Trophoblast cell (in vitro differentiated cells and primary cell): ENCODE measurements at regions not wholly inside any gene's neighbourhood (a gene's known extent, or its start where the extent isn't known, plus 50 kb on each side); places are given as distances from the start of the nearest gene placed in this dataset.

Experiments
- DNase-seq, 2 donors: peaks; one replicate each; pipeline ENCODE4 v3.0.0-alpha.2; 2016
- H2AFZ ChIP-seq: 2 replicates; pipeline ENCODE4 v1.6.1; 2013; ENCODE audit warnings: low read length, moderate library complexity, mild to moderate bottlenecking; ENCODE audit not compliant: insufficient read depth, poor library complexity
- H2AK5ac ChIP-seq: 2 replicates; pipeline ENCODE4 v1.6.1; 2013; ENCODE audit warnings: mild to moderate bottlenecking, low read length
- H2BK120ac ChIP-seq: 2 replicates; pipeline ENCODE4 v1.6.1; 2013; ENCODE audit warnings: low read length, mild to moderate bottlenecking, moderate library complexity; ENCODE audit not compliant: insufficient read depth, poor library complexity
- H2BK12ac ChIP-seq: 2 replicates; pipeline ENCODE4 v1.6.1; 2013; ENCODE audit warnings: mild to moderate bottlenecking, low read length, moderate library complexity
- H2BK5ac ChIP-seq: 2 replicates; pipeline ENCODE4 v1.6.1; 2013; ENCODE audit warnings: low read length, low read depth, moderate library complexity, mild to moderate bottlenecking; ENCODE audit not compliant: poor library complexity
- H3K14ac ChIP-seq: 2 replicates; pipeline ENCODE4 v1.6.1; 2013; ENCODE audit warnings: mild to moderate bottlenecking, low read length
- H3K18ac ChIP-seq: 2 replicates; pipeline ENCODE4 v1.6.1; 2013; ENCODE audit warnings: mild to moderate bottlenecking, low read length
- H3K23ac ChIP-seq: 2 replicates; pipeline ENCODE4 v1.6.1; 2013; ENCODE audit warnings: low read length
- H3K27ac ChIP-seq: 2 replicates; pipeline ENCODE4 v1.5.1; 2013; ENCODE audit warnings: low read depth, mild to moderate bottlenecking, inconsistent platforms, low read length, moderate library complexity
- H3K27me3 ChIP-seq: 2 replicates; pipeline ENCODE4 v1.6.1; 2013; ENCODE audit warnings: inconsistent platforms, mild to moderate bottlenecking, low read length, moderate library complexity; ENCODE audit not compliant: insufficient read depth
- H3K36me3 ChIP-seq, 2 experiments: 1 replicate in 1 of 2; 2 replicates in 1 of 2; pipeline ENCODE4 v1.6.1; 2013; ENCODE audit warnings: low read length in 2 of 2, mild to moderate bottlenecking in 2 of 2, moderate library complexity in 1 of 2; ENCODE audit not compliant: insufficient read depth in 2 of 2, control insufficient read depth in 1 of 2
- H3K4ac ChIP-seq: 2 replicates; pipeline ENCODE4 v1.6.1; 2013; ENCODE audit warnings: low read depth, mild to moderate bottlenecking, low read length, moderate library complexity
- H3K4me1 ChIP-seq, 2 experiments: 1 replicate in 1 of 2; 2 replicates in 1 of 2; pipeline ENCODE4 v1.6.1; 2013; ENCODE audit warnings: low read length in 2 of 2, mild to moderate bottlenecking in 2 of 2, moderate library complexity in 1 of 2; ENCODE audit not compliant: insufficient read depth in 2 of 2, control insufficient read depth in 1 of 2
- H3K4me2 ChIP-seq: 2 replicates; pipeline ENCODE4 v1.6.1; 2013; ENCODE audit warnings: inconsistent platforms, mild to moderate bottlenecking, low read length, moderate library complexity
- H3K4me3 ChIP-seq: 2 replicates; pipeline ENCODE4 v1.5.1; 2013; ENCODE audit warnings: mild to moderate bottlenecking, low read depth, low read length, inconsistent platforms
- H3K79me1 ChIP-seq: one replicate; pipeline ENCODE4 v1.6.1; 2013; ENCODE audit warnings: low read length
- H3K79me2 ChIP-seq: 2 replicates; pipeline ENCODE4 v1.6.1; 2013; ENCODE audit warnings: low read length, mild to moderate bottlenecking; ENCODE audit not compliant: control insufficient read depth, insufficient read depth, poor library complexity
- H3K9ac ChIP-seq: 2 replicates; pipeline ENCODE4 v1.6.1; 2013; ENCODE audit warnings: mild to moderate bottlenecking, low read length
- H3K9me3 ChIP-seq: 2 replicates; pipeline ENCODE4 v1.6.1; 2013; ENCODE audit warnings: low read depth, mild to moderate bottlenecking, control low read depth, inconsistent platforms, low read length; ENCODE audit not compliant: insufficient read depth
- H4K12ac ChIP-seq: 2 replicates; pipeline ENCODE4 v1.6.1; 2013; ENCODE audit warnings: low read depth, mild to moderate bottlenecking, low read length, moderate library complexity
- H4K8ac ChIP-seq: 2 replicates; pipeline ENCODE4 v1.6.1; 2013; ENCODE audit warnings: low read depth, mild to moderate bottlenecking, low read length, moderate library complexity
- H4K91ac ChIP-seq: one replicate; pipeline ENCODE4 v1.6.1; 2013; ENCODE audit warnings: low read depth, mild to moderate bottlenecking, low read length, moderate library complexity
- WGBS: extraction: QIAGEN DNeasy Blood & Tissue Kit; methylation state at CpG from one replicate; pipeline ENCODE4 v1.1.7; 2013; ENCODE audit warnings: missing lambda C conversion rate; ENCODE audit not compliant: insufficient read length, insufficient coverage; ENCODE audit errors: extremely low coverage; 5-methylcytosine and 5-hydroxymethylcytosine counted together

DNA sequence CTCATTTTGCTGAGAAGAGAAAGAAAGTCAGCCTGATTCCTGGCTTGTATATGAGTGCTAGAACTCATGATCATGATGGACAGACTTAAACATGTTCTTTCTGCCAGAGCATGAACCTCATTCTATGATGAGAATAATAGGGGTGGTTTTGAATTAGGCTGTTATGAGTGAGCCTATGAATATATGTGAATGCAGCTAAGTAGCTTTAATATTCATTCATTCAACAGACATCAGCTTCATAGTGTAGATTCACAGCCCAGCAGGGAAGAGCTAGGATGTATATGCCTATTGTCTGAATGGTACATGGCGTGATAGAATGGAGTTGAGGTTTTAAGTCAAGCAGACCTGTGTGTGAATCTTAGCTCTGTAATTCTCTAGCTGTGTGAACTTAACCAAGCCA, 573.2 kb downstream of the DHX35 start:
- Histone ChIP-seq H2AFZ (no peak overlapping the region), H3K4me3 (no peak overlapping the region), H2BK5ac (no peak overlapping the region), H4K12ac (no peak overlapping the region), H3K18ac (no peak overlapping the region), H3K9ac (no peak overlapping the region), H4K91ac (no peak overlapping the region), H2AK5ac (no peak overlapping the region), H3K4me2 (no peak overlapping the region), H3K4ac (no peak overlapping the region), H3K9me3 (no peaks in the 10 kb centered on the region), H3K27me3 (no peaks in the 10 kb centered on the region), H3K14ac (no peak overlapping the region), H3K79me1 (no peaks in the 10 kb centered on the region), H3K27ac (no peak overlapping the region), H3K36me3 (no peaks in the 10 kb centered on the region), H4K8ac (no peak overlapping the region), H3K23ac (no peak overlapping the region), H2BK120ac (no peak overlapping the region), H3K4me1 (no peaks in the 10 kb centered on the region), H3K79me2 (no peaks in the 10 kb centered on the region), H2BK12ac (no peak overlapping the region)
- WGBS: no CpG with 5 or more reads among the region's 1 CpG
- no peak for DNase-seq

DNA sequence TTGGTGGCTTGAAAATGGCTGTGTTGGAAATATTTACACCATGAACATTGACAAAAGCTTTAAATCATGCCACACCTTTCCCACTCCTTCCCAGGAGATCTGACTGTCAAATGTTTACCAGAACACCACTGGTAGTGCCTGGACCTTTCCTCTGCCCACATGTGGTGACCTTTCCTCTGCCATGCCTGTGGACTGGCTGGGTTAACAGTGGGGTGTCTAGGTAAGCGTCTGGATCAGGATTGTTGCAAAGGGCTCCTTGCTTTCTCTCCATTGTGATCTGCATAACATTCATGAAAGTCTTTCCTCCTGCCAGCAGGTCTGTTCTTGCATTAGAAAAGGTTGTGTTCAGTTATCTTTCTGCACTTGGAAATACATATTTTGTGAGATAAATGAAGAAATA, 572.7 kb downstream of the DHX35 start:
- no peak overlapping the region for H3K27ac ChIP-seq
- H4K8ac ChIP-seq: no peak overlapping the region
- no CpG with 5 or more reads among the region's 1 CpG for WGBS
- no peak overlapping the region for H3K23ac ChIP-seq
- no peaks in the 10 kb centered on the region for H3K36me3 ChIP-seq
- DNase-seq: no peak
- H4K91ac ChIP-seq: no peak overlapping the region
- no peak overlapping the region for H3K18ac ChIP-seq
- H3K4me3 ChIP-seq: no peak overlapping the region
- no peak overlapping the region for H2AK5ac ChIP-seq
- H3K4me2 ChIP-seq: no peak overlapping the region
- no peak overlapping the region for H4K12ac ChIP-seq
- H3K14ac ChIP-seq: no peak overlapping the region
- no peak overlapping the region for H2BK12ac ChIP-seq
- no peaks in the 10 kb centered on the region for H3K4me1 ChIP-seq
- H3K9ac ChIP-seq: no peak overlapping the region
- no peak overlapping the region for H3K4ac ChIP-seq
- no peaks in the 10 kb centered on the region for H3K27me3 ChIP-seq
- no peaks in the 10 kb centered on the region for H3K79me2 ChIP-seq
- no peak overlapping the region for H2AFZ ChIP-seq
- H3K9me3 ChIP-seq: no peaks in the 10 kb centered on the region
- no peak overlapping the region for H2BK120ac ChIP-seq
- H2BK5ac ChIP-seq: no peak overlapping the region
- no peaks in the 10 kb centered on the region for H3K79me1 ChIP-seq

DNA sequence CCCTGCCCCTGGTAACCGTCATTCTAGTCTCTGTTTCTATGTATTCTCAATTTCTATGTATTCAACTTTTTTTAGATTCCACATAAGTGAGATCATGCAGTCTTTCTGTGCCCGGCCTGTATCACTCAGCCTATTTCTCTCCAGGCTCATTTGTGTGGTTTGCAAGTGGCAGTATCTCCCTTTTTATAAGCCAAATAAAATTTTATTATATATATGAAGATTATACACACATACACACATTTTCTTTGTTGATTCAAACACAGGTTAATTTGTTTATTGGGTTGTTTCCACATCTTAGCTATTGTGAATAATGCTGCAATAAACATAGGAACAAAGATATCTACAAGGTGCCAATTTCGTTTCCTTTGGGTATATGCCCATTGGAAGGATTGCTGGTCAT, 571.7 kb downstream of the DHX35 start:
- no peak overlapping the region for H3K27ac ChIP-seq
- H3K36me3 ChIP-seq: no peaks in the 10 kb centered on the region
- H3K4me1 ChIP-seq: no peaks in the 10 kb centered on the region
- no peak overlapping the region for H3K4ac ChIP-seq
- H3K79me1 ChIP-seq: no peaks in the 10 kb centered on the region
- no peak overlapping the region for H2AFZ ChIP-seq
- H3K14ac ChIP-seq: no peak overlapping the region
- H4K91ac ChIP-seq: no peak overlapping the region
- H4K8ac ChIP-seq: no peak overlapping the region
- no peak overlapping the region for H2BK5ac ChIP-seq
- H3K4me2 ChIP-seq: no peak overlapping the region
- no peak overlapping the region for H3K4me3 ChIP-seq
- H3K9me3 ChIP-seq: no peaks in the 10 kb centered on the region
- no peak overlapping the region for H3K18ac ChIP-seq
- WGBS: no CpG with 5 or more reads among the region's 3 CpGs
- H2BK120ac ChIP-seq: no peak overlapping the region
- no peak for DNase-seq
- H3K79me2 ChIP-seq: no peaks in the 10 kb centered on the region
- no peak overlapping the region for H2BK12ac ChIP-seq
- no peak overlapping the region for H4K12ac ChIP-seq
- no peak overlapping the region for H3K9ac ChIP-seq
- H3K27me3 ChIP-seq: no peaks in the 10 kb centered on the region
- H3K23ac ChIP-seq: no peak overlapping the region
- no peak overlapping the region for H2AK5ac ChIP-seq

DNA sequence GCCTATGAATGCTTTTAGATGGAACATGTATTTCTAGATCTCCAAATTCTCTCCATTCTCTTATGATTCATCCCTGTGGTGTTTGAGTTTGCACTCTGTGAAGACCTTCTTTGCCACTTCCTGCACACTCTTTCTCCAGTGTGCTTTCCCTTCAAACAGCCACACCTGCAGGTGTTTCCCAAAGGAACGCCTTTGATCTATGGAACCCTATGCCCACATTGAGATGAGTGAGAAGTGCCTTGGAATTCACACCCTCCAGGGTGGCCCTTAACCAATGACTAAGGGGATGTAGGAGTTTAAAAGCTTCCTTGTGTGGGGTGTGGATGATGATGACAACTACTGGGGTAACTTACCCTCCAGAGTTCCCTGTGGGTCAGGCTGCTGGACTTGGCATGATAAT, 570.1 kb downstream of the DHX35 start:
- H3K4me1 ChIP-seq: no peaks in the 10 kb centered on the region
- H3K4me3 ChIP-seq: no peak overlapping the region
- DNase-seq: no peak
- no peak overlapping the region for H3K4me2 ChIP-seq
- no peaks in the 10 kb centered on the region for H3K27me3 ChIP-seq
- H2BK120ac ChIP-seq: no peak overlapping the region
- H3K18ac ChIP-seq: no peak overlapping the region
- H3K79me1 ChIP-seq: no peaks in the 10 kb centered on the region
- no peak overlapping the region for H4K91ac ChIP-seq
- H4K12ac ChIP-seq: no peak overlapping the region
- H3K79me2 ChIP-seq: no peaks in the 10 kb centered on the region
- H2AFZ ChIP-seq: no peak overlapping the region
- H3K9ac ChIP-seq: no peak overlapping the region
- H2BK12ac ChIP-seq: no peak overlapping the region
- no peak overlapping the region for H3K23ac ChIP-seq
- H3K27ac ChIP-seq: no peak overlapping the region
- H2BK5ac ChIP-seq: no peak overlapping the region
- H3K14ac ChIP-seq: no peak overlapping the region
- H4K8ac ChIP-seq: no peak overlapping the region
- WGBS: no CpG with 5 or more reads among the region's 1 CpG
- H3K4ac ChIP-seq: no peak overlapping the region
- H3K36me3 ChIP-seq: no peaks in the 10 kb centered on the region
- H2AK5ac ChIP-seq: no peak overlapping the region
- no peaks in the 10 kb centered on the region for H3K9me3 ChIP-seq
